MM.1S (cell line): ENCODE measurements at regions not wholly inside any gene's neighbourhood (a gene's known extent, or its start where the extent isn't known, plus 50 kb on each side); places are given as distances from the start of the nearest gene placed in this dataset.

Experiments
- DNase-seq: peaks from one replicate; pipeline ENCODE4 v3.0.0-alpha.2; 2015
- H2AFZ ChIP-seq: fragments of 300-600 bp; sonication (generic); 2 replicates; pipeline ENCODE4 v1.6.0; 2016; ENCODE audit warnings: antibody characterized with exemption, low read length
- H3F3A ChIP-seq: fragments of 300-600 bp; sonication (generic); 2 replicates; pipeline ENCODE4 v1.6.1; 2016; ENCODE audit warnings: mild to moderate bottlenecking, antibody characterized with exemption, low read length, moderate library complexity, mixed read lengths; ENCODE audit not compliant: insufficient read depth
- H3K27ac ChIP-seq: fragments of 300-600 bp; sonication (generic); 2 replicates; pipeline ENCODE4 v1.5.1; 2016; ENCODE audit warnings: mild to moderate bottlenecking, low read length
- H3K27me3 ChIP-seq: fragments of 300-600 bp; sonication (generic); replicated peaks from 2 replicates; pipeline ENCODE4 v1.6.0; 2016; ENCODE audit warnings: low read length; ENCODE audit not compliant: insufficient read depth
- H3K36me3 ChIP-seq: fragments of 300-600 bp; sonication (generic); replicated peaks from 2 replicates; pipeline ENCODE4 v1.6.1; 2016; ENCODE audit warnings: mild to moderate bottlenecking, low read length, mixed read lengths; ENCODE audit not compliant: insufficient read depth
- H3K4me1 ChIP-seq: fragments of 300-600 bp; sonication (generic); 2 replicates; pipeline ENCODE4 v1.6.1; 2016; ENCODE audit warnings: low read length, mixed read lengths
- H3K4me2 ChIP-seq: fragments of 300-600 bp; sonication (generic); 2 replicates; pipeline ENCODE4 v1.6.0; 2016; ENCODE audit warnings: low read depth, low read length
- H3K4me3 ChIP-seq: fragments of 300-600 bp; sonication (generic); 2 replicates; pipeline ENCODE4 v1.5.1; 2016; ENCODE audit warnings: low read length, mixed read lengths
- H3K79me2 ChIP-seq: fragments of 300-600 bp; sonication (generic); 2 replicates; pipeline ENCODE4 v1.6.1; 2016; ENCODE audit warnings: mixed run types, low read length, mixed read lengths
- H3K9ac ChIP-seq: fragments of 300-600 bp; sonication (generic); 2 replicates; pipeline ENCODE4 v1.6.1; 2016; ENCODE audit warnings: low read length, mixed read lengths
- H3K9me2 ChIP-seq: fragments of 300-600 bp; sonication (generic); replicated peaks from 2 replicates; pipeline ENCODE4 v1.6.1; 2016; ENCODE audit warnings: mild to moderate bottlenecking, low read length, mixed read lengths; ENCODE audit not compliant: insufficient read depth
- H3K9me3 ChIP-seq: fragments of 300-600 bp; sonication (generic); replicated peaks from 2 replicates; pipeline ENCODE4 v1.6.1; 2016; ENCODE audit warnings: mild to moderate bottlenecking, low read length, mixed read lengths; ENCODE audit not compliant: insufficient read depth
- H4K20me1 ChIP-seq: fragments of 300-600 bp; sonication (generic); 2 replicates; pipeline ENCODE4 v1.6.1; 2016; ENCODE audit warnings: mild to moderate bottlenecking, low read length, moderate library complexity, mixed read lengths; ENCODE audit not compliant: insufficient read depth
- EZH2 ChIP-seq: fragments of 300-600 bp; sonication (generic); optimal IDR thresholded peaks from 2 replicates; pipeline ENCODE3; 2017; ENCODE audit warnings: low read depth, mild to moderate bottlenecking, antibody characterized with exemption, low read length, mixed read lengths
- EZH2phosphoT487 ChIP-seq: fragments of 300-600 bp; sonication (generic); IDR thresholded peaks from 2 replicates; pipeline ENCODE4 v1.6.1; 2018; ENCODE audit warnings: antibody characterized with exemption, low read length
- TF ChIP-seq, protein P1 (sequence below): fragments of 300-600 bp; sonication (generic); IDR thresholded peaks from 2 replicates; pipeline ENCODE4 v1.5.1; 2016; ENCODE audit warnings: antibody characterized with exemption, low read length, mixed read lengths

DNA sequence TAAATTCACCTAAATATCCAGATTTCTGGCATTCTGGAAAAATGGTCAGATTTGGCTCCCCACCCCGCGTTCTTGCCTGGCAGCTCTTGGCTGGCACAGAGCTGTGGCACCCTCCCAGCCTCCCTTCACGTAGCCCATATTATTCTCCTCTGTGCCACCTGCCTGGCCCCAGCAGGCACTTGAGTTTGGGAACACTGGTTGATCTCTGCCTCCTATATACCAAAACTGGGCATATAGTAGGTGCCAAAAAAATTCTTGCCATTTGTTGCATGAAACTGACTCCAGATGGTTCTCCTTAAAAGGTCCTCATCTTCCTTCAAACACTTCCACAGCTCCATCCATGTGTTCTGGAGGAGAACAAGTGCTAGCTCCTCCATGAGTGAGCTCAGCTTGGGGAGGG lies 167.0 kb downstream of the RPS24 start:
- Histone ChIP-seq H3K9ac (no peak overlapping the region), H3K79me2 (no peaks in the 10 kb centered on the region), H4K20me1 (no peaks in the 10 kb centered on the region), H3K27me3 (no peaks in the 10 kb centered on the region), H3F3A (peaks cover 8% of the 10 kb centered on the region), H3K4me1 (peaks cover 18% of the 10 kb centered on the region), H3K4me3 (no peak overlapping the region), H3K9me2 (no peaks in the 10 kb centered on the region), H3K36me3 (no peaks in the 10 kb centered on the region), H3K9me3 (no peaks in the 10 kb centered on the region), H2AFZ (no peak overlapping the region), H3K4me2 (no peak overlapping the region), H3K27ac (no peak overlapping the region)
- TF ChIP-seq EZH2 (no peak), EZH2phosphoT487 (no peak)
- TF ChIP-seq, protein P1, sequence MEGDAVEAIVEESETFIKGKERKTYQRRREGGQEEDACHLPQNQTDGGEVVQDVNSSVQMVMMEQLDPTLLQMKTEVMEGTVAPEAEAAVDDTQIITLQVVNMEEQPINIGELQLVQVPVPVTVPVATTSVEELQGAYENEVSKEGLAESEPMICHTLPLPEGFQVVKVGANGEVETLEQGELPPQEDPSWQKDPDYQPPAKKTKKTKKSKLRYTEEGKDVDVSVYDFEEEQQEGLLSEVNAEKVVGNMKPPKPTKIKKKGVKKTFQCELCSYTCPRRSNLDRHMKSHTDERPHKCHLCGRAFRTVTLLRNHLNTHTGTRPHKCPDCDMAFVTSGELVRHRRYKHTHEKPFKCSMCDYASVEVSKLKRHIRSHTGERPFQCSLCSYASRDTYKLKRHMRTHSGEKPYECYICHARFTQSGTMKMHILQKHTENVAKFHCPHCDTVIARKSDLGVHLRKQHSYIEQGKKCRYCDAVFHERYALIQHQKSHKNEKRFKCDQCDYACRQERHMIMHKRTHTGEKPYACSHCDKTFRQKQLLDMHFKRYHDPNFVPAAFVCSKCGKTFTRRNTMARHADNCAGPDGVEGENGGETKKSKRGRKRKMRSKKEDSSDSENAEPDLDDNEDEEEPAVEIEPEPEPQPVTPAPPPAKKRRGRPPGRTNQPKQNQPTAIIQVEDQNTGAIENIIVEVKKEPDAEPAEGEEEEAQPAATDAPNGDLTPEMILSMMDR = no peak
- DNase-seq = no peak

DNA sequence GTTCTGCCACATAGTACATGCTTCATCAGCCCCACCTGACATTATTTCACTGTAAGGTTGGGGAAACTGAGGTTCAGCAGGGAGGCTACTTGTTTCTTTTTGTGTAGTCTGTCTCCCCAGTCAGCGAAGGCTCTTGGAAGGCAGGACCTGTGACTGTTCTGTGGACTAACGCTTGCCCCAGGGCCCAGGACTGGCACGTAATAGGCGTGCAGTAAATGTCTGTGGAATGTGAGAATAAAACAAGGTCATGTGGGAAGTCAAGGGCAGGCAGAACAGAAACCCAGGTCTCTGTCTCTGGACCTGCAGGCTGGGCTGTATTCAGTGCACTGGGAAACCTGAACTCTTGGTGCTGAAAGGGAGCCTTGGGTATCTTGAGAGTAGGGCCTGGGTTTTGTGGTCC lies 168.7 kb downstream of the RPS24 start:
- no peaks in the 10 kb centered on the region for H3K9me3 ChIP-seq
- no peak for DNase-seq
- H3K4me2 ChIP-seq = no peak overlapping the region
- H3K4me3 ChIP-seq = no peak overlapping the region
- peaks cover 11% of the 10 kb centered on the region for H3F3A ChIP-seq
- H4K20me1 ChIP-seq = no peaks in the 10 kb centered on the region
- H3K4me1 ChIP-seq = peaks cover 20% of the 10 kb centered on the region
- no peaks in the 10 kb centered on the region for H3K27me3 ChIP-seq
- H3K36me3 ChIP-seq = no peaks in the 10 kb centered on the region
- no peak overlapping the region for H3K9ac ChIP-seq
- H3K79me2 ChIP-seq = no peaks in the 10 kb centered on the region
- H3K27ac ChIP-seq = no peak overlapping the region
- TF ChIP-seq, protein P1 = no peak
- TF ChIP-seq EZH2phosphoT487 = no peak
- H2AFZ ChIP-seq = no peak overlapping the region
- no peaks in the 10 kb centered on the region for H3K9me2 ChIP-seq

DNA sequence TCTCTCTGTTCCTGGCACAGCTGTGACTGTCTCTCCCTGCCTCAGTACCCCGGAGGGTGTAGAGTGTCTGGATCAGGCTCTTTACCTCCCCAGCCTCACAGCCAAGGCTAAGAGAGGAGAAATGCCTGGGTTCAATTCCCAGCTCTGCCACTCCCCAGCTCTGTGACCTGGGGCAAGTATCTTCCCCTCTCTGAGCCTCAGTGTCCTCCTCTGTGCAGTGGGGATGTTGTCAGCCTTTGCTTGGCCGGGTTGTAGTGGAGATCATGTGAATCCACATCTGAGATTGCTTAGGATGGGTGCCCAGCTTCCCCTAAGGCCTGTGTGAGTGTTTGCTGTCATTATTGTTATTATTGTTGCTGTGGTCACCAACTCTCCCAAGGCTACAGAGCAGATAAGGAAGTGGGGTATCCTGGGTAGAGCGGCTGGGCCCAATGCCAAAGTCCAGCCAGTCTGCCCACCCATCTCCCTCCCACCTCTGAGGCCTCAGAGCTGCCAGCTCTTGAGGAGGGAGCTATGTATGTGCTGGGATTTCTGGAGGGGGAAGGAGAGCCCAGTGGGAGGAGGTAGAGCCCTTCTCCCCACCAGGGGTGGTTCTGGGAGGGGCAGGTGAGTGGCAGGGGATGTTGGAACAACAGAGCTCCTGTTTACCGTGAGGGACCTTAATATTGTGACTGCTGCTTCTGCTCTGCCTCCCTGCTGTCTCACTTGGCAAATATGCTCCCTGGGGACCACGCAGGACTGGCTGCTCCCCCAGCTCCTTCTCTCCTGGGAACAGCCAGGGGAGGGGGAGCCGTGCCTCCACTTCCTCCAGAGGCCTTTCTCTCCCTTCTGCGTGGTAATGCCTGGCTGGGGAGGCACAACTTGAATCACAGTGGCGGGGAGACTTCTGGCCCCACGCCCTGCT lies 170.5 kb downstream of the RPS24 start:
- Histone ChIP-seq H3K36me3 (no peaks in the 10 kb centered on the region), H3K4me3 (no peak overlapping the region), H3K4me2 (no peak overlapping the region), H3K4me1 (peaks cover 16% of the 10 kb centered on the region), H3F3A (peaks cover 6% of the 10 kb centered on the region; the same call in 1 of the 2 replicates), H3K79me2 (no peaks in the 10 kb centered on the region), H4K20me1 (no peaks in the 10 kb centered on the region), H3K9me2 (no peaks in the 10 kb centered on the region), H3K9ac (no peak overlapping the region), H2AFZ (no peak overlapping the region), H3K27me3 (no peaks in the 10 kb centered on the region), H3K9me3 (no peaks in the 10 kb centered on the region), H3K27ac (no peak overlapping the region)
- no peak for DNase-seq
- TF ChIP-seq, protein P1 = no peak
- no peak for TF ChIP-seq EZH2
- no peak for TF ChIP-seq EZH2phosphoT487
